Stomach (tissue), 4 donors: ENCODE measurements at regions not wholly inside any gene's neighbourhood (a gene's known extent, or its start where the extent isn't known, plus 50 kb on each side); places are given as distances from the start of the nearest gene placed in this dataset.

Experiments used
- CTCF ChIP-seq, 7 experiments: fragments of 450-650 bp in 4 of 7; fragments of 200-600 bp in 3 of 7; sonication (generic) in 3 of 7; IDR thresholded peaks; one replicate each; pipeline ENCODE4 v1.5.1; 2016 to 2019; ENCODE audit warnings: antibody characterized with exemption in 7 of 7, control low read depth in 2 of 7, mild to moderate bottlenecking in 1 of 7
- POLR2A ChIP-seq, 4 donors: fragments of 450-650 bp; IDR thresholded peaks; one replicate each; pipeline ENCODE4 v1.6.1; 2016; ENCODE audit warnings: antibody characterized with exemption in 4 of 4, control low read depth in 2 of 4, mild to moderate bottlenecking in 1 of 4, moderate library complexity in 1 of 4
- POLR2AphosphoS5 ChIP-seq, 3 donors: sonication (generic); formaldehyde crosslinking; IDR thresholded peaks; one replicate each; pipeline ENCODE4 v1.6.1; 2016; ENCODE audit warnings: antibody characterized with exemption in 3 of 3

DNA sequence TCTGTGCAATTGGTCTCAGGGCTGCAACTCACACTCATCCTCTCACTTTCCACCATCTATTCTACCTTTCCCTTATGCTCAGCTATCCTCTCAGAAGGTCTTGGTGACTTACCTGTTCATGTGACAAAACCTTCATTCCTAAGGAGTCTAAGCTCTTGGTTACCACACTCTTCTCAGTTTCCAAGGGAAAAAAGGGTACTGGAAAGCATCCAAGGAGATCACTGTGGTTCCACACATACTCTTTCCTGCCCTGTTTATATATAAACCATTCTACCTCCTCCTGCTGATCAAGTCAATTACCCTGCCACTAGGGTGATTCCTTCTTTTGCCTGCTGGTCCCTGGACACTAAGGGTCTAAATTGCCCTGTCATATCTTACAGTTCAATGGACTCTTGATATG is 57.2 kb upstream of the MAML3 start:
- TF ChIP-seq CTCF (IDR thresholded peaks at IDR 0.05) (no peak), POLR2AphosphoS5 (IDR thresholded peaks at IDR 0.05) (no peak), POLR2A (IDR thresholded peaks at IDR 0.05) (no peak)
